Endothelial cell of umbilical vein (primary cell): ENCODE measurements at regions not wholly inside any gene's neighbourhood (a gene's known extent, or its start where the extent isn't known, plus 50 kb on each side); places are given as distances from the start of the nearest gene placed in this dataset.

Experiments used
- BruUV-seq: library from RNA; stranded (reverse); fragments of 400-500 nt; replicated peaks from 2 replicates; lab custom pipeline; 2021; lab: Mats Ljungman, UMichigan
- CTCF ChIA-PET: fragments of 300-600, 350-600 bp; sonication (Branson Sonifier 250); formaldehyde crosslinking; loops from one replicate; lab custom pipeline; 2021; ENCODE audit warnings: antibody characterized with exemption, inconsistent platforms; lab: Charles Lee
- POLR2A ChIA-PET: fragments of 300-600, 350-600 bp; sonication (Branson Sonifier 250); formaldehyde crosslinking; loops from one replicate; lab custom pipeline; 2021; ENCODE audit warnings: antibody characterized with exemption, inconsistent platforms; lab: Charles Lee
- DNase-seq: peaks from one replicate; pipeline ENCODE4 v3.0.0-alpha.2; 2011; ENCODE audit warnings: low read depth, low spot score
- FAIRE-seq: peaks from 2 replicates; lab custom pipeline; 2011; peaks lifted over from hg19 to GRCh38; lab: Jason Lieb, UNC
- H2AFZ ChIP-seq: 2 replicates; pipeline ENCODE4 v1.6.0; 2012; ENCODE audit warnings: low read depth, low read length, control low read depth, inconsistent platforms
- H3K27ac ChIP-seq: 2 replicates; pipeline ENCODE4 v1.5.1; 2011; ENCODE audit warnings: low read depth, mild to moderate bottlenecking, control low read depth, low read length, moderate library complexity; ENCODE audit not compliant: insufficient read depth
- H3K27me3 ChIP-seq, 2 experiments: 2 replicates each; pipeline versions ENCODE4 v1.6.0 to v1.6.1; 2011; ENCODE audit warnings: low read length in 2 of 2, mixed read lengths in 1 of 2; ENCODE audit not compliant: control insufficient read depth in 2 of 2, insufficient read depth in 2 of 2
- H3K36me3 ChIP-seq, 2 experiments: 2 replicates in 1 of 2; 3 replicates in 1 of 2; pipeline ENCODE4 v1.5.1; 2011; ENCODE audit warnings: low read length in 2 of 2, mild to moderate bottlenecking in 1 of 2, moderate library complexity in 1 of 2; ENCODE audit not compliant: control insufficient read depth in 2 of 2, insufficient read depth in 2 of 2; ENCODE audit errors: extremely low read depth in 1 of 2
- H3K4me1 ChIP-seq: 3 replicates; pipeline ENCODE4 v1.5.1; 2011; ENCODE audit warnings: mild to moderate bottlenecking, low read length; ENCODE audit not compliant: control insufficient read depth, insufficient read depth; ENCODE audit errors: extremely low read depth
- H3K4me2 ChIP-seq: 2 replicates; pipeline ENCODE4 v1.6.1; 2011; ENCODE audit warnings: low read length, control low read depth, mixed read lengths; ENCODE audit not compliant: insufficient read depth
- H3K4me3 ChIP-seq, 3 experiments: fragments of 200-600 bp in 1 of 3; sonication (generic), shearing (Covaris generic) in 1 of 3; replicated peaks in 1 of 3; 2 replicates each; pipeline ENCODE4 v1.5.1; 2011 to 2016; ENCODE audit warnings: control low read depth in 3 of 3, low read length in 3 of 3, mild to moderate bottlenecking in 2 of 3, inconsistent platforms in 1 of 3, low read depth in 1 of 3, moderate library complexity in 1 of 3; ENCODE audit not compliant: insufficient read depth in 1 of 3
- H3K79me2 ChIP-seq: 2 replicates; pipeline ENCODE4 v1.6.0; 2012; ENCODE audit warnings: low read length, inconsistent platforms; ENCODE audit not compliant: control insufficient read depth, insufficient read depth
- H3K9ac ChIP-seq: replicated peaks from 2 replicates; pipeline ENCODE3; 2011; ENCODE audit warnings: low read length, control low read depth; ENCODE audit not compliant: insufficient read depth; ENCODE audit errors: extremely low read depth
- H3K9me1 ChIP-seq: replicated peaks from 3 replicates; pipeline ENCODE4 v1.6.0; 2011; ENCODE audit warnings: mild to moderate bottlenecking, low read length; ENCODE audit not compliant: control insufficient read depth, insufficient read depth; ENCODE audit errors: extremely low read depth
- H3K9me3 ChIP-seq: replicated peaks from 2 replicates; pipeline ENCODE4 v1.5.1; 2012; ENCODE audit warnings: low read length, inconsistent platforms; ENCODE audit not compliant: control insufficient read depth, insufficient read depth
- H4K20me1 ChIP-seq: replicated peaks from 2 replicates; pipeline ENCODE3; 2011; ENCODE audit warnings: mild to moderate bottlenecking, low read length; ENCODE audit not compliant: control insufficient read depth, insufficient read depth; ENCODE audit errors: extremely low read depth
- EZH2 ChIP-seq: IDR thresholded peaks from 2 replicates; pipeline ENCODE4 v1.6.1; 2012; ENCODE audit warnings: borderline replicate concordance, low read depth, mild to moderate bottlenecking, moderate library complexity, low read length, inconsistent platforms; ENCODE audit not compliant: severe bottlenecking
- FOS ChIP-seq: IDR thresholded peaks from 2 replicates; pipeline ENCODE4 v1.6.1; 2011; ENCODE audit warnings: mild to moderate bottlenecking, low read length, moderate library complexity, borderline replicate concordance; ENCODE audit not compliant: insufficient read depth
- GATA2 ChIP-seq: IDR thresholded peaks from 2 replicates; pipeline ENCODE4 v1.7.0; 2011; ENCODE audit warnings: low read depth, mild to moderate bottlenecking, moderate library complexity, mixed read lengths, low read length; ENCODE audit not compliant: insufficient read length, insufficient read depth
- JUN ChIP-seq: IDR thresholded peaks from 2 replicates; pipeline ENCODE4 v1.6.1; 2011; ENCODE audit warnings: borderline replicate concordance, low read depth; ENCODE audit not compliant: insufficient read length, insufficient read depth
- MYC ChIP-seq: IDR thresholded peaks from one replicate; pipeline ENCODE4 v1.6.1; 2011; ENCODE audit warnings: mild to moderate bottlenecking, low read depth, low read length
- POLR2A ChIP-seq: IDR thresholded peaks from 2 replicates; pipeline ENCODE4 v1.6.1; 2012; ENCODE audit warnings: low read depth, mild to moderate bottlenecking, control low read depth, low read length
- POLR2AphosphoS5 ChIP-seq: IDR thresholded peaks from 2 replicates; pipeline ENCODE4 v1.6.1; 2012; ENCODE audit warnings: low read depth, mild to moderate bottlenecking, control low read depth, low read length, moderate library complexity; ENCODE audit not compliant: insufficient read depth
- dilution Hi-C: fragments of 300-500 bp; cut with MboI; formaldehyde crosslinking; loops from one replicate; pipeline ENCODE4 v1.15.0; 2019; ENCODE audit warnings: low sequenced_read_pairs; ENCODE audit not compliant: extremely low pct_ligation_motif_present
- intact Hi-C: fragments of 100-400 bp; cut with micrococcal nuclease; formaldehyde crosslinking; loops from one replicate; pipeline ENCODE4 v1.10.0; 2022
- TF ChIP-seq, protein P1 (sequence below): IDR thresholded peaks from 2 replicates; pipeline ENCODE4 v1.6.1; 2011; ENCODE audit not compliant: insufficient read depth, insufficient read length
- TF ChIP-seq, protein P2 (sequence below), 2 donors: IDR thresholded peaks; 1 replicate in 1 of 2; 2 replicates in 1 of 2; pipeline ENCODE4 v1.5.1; 2011; ENCODE audit warnings: low read length in 2 of 2, mild to moderate bottlenecking in 2 of 2, moderate library complexity in 2 of 2, control low read depth in 1 of 2, inconsistent platforms in 1 of 2, low read depth in 1 of 2; ENCODE audit not compliant: insufficient read depth in 1 of 2; ENCODE audit errors: extremely low read depth in 1 of 2

DNA sequence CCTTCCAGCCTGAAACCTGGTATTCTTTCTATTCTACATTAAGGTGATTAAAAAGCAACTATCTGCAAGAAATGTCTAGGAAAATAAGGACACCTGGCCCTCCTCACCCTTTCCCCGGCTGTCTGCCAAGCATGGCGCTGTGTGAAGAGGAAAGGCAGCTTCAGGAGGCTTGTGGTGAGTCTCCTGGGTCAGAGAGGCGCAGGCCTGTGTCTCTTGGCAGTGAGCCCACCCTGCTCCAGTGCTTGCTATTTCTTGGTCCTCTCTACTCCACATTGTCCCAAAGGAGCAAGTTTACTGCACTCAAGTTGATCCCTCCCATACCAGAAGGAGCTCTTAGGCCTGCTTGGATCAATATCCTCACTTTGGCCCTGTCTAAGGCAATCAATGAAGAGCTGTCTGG is 520.7 kb upstream of the B3GAT1 start:
- Histone ChIP-seq H3K4me1 (no peaks in the 10 kb centered on the region), H4K20me1 (no peaks in the 10 kb centered on the region), H3K9me3 (no peaks in the 10 kb centered on the region), H3K9ac (no peak overlapping the region), H3K4me3 (no peak overlapping the region), H3K9me1 (no peaks in the 10 kb centered on the region), H3K36me3 (no peaks in the 10 kb centered on the region), H3K79me2 (no peaks in the 10 kb centered on the region), H3K27me3 (no peaks in the 10 kb centered on the region), H3K4me2 (no peak overlapping the region), H3K27ac (no peak overlapping the region), H2AFZ (no peak overlapping the region)
- ChIA-PET POLR2A (no interaction called here), CTCF (no interaction called here)
- BruUV-seq: no TSS peak
- no peak for FAIRE-seq
- TF ChIP-seq JUN (no peak), EZH2 (no peak), FOS (no peak), POLR2A (no peak), MYC (no peak), GATA2 (no peak), POLR2AphosphoS5 (no peak)
- TF ChIP-seq, protein P1, sequence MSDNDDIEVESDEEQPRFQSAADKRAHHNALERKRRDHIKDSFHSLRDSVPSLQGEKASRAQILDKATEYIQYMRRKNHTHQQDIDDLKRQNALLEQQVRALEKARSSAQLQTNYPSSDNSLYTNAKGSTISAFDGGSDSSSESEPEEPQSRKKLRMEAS: no peak
- TF ChIP-seq, protein P2, sequence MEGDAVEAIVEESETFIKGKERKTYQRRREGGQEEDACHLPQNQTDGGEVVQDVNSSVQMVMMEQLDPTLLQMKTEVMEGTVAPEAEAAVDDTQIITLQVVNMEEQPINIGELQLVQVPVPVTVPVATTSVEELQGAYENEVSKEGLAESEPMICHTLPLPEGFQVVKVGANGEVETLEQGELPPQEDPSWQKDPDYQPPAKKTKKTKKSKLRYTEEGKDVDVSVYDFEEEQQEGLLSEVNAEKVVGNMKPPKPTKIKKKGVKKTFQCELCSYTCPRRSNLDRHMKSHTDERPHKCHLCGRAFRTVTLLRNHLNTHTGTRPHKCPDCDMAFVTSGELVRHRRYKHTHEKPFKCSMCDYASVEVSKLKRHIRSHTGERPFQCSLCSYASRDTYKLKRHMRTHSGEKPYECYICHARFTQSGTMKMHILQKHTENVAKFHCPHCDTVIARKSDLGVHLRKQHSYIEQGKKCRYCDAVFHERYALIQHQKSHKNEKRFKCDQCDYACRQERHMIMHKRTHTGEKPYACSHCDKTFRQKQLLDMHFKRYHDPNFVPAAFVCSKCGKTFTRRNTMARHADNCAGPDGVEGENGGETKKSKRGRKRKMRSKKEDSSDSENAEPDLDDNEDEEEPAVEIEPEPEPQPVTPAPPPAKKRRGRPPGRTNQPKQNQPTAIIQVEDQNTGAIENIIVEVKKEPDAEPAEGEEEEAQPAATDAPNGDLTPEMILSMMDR (IDR thresholded peaks at IDR 0.05; ENCODE audit: extremely low read depth in 1 of 2, insufficient read depth in 1 of 2, low read depth in 1 of 2, low read length in 2 of 2): no peak
- intact Hi-C loops: no loop called here
- dilution Hi-C loops: no loop called here
- DNase-seq: no peak
